CD4-positive, alpha-beta T cell (primary cell): ENCODE measurements at regions not wholly inside any gene's neighbourhood (a gene's known extent, or its start where the extent isn't known, plus 50 kb on each side); places are given as distances from the start of the nearest gene placed in this dataset.

Experiments used
- ATAC-seq: fragments of 200-7000 bp; cut with Tn5 transposase; one replicate; pipeline ENCODE4 v1.10.0; 2022; ENCODE audit warnings: mild to moderate bottlenecking; ENCODE audit not compliant: poor library complexity
- CTCF ChIA-PET: fragments of 350-600 bp; sonication (Branson Sonifier 250); formaldehyde crosslinking; loops from one replicate; lab custom pipeline; 2021; ENCODE audit warnings: antibody characterized with exemption, inconsistent platforms; lab: Charles Lee
- POLR2A ChIA-PET: fragments of 350-600 bp; sonication (Branson Sonifier 250); formaldehyde crosslinking; loops from one replicate; lab custom pipeline; 2021; ENCODE audit warnings: antibody characterized with exemption, inconsistent platforms; lab: Charles Lee
- DNase-seq, 14 experiments: peaks; one replicate each; pipeline ENCODE4 v3.0.0-alpha.2; 2013 to 2020; ENCODE audit warnings: mixed read lengths in 2 of 14
- H3K27ac ChIP-seq, 2 donors: one replicate each; pipeline versions ENCODE4 v1.5.1 to v1.7.0; 2013; ENCODE audit warnings: low read length in 2 of 2, low read depth in 1 of 2, mild to moderate bottlenecking in 1 of 2
- H3K27me3 ChIP-seq, 2 experiments: 1 replicate in 1 of 2; 2 replicates in 1 of 2; pipeline versions ENCODE4 v1.6.1 to v1.7.0; 2013; ENCODE audit warnings: low read length in 2 of 2, control low read depth in 1 of 2, mild to moderate bottlenecking in 1 of 2, moderate library complexity in 1 of 2; ENCODE audit not compliant: insufficient read depth in 2 of 2, control insufficient read depth in 1 of 2
- H3K36me3 ChIP-seq: one replicate; pipeline ENCODE4 v1.6.1; 2013; ENCODE audit warnings: low read length, control low read depth; ENCODE audit not compliant: insufficient read depth
- H3K4me1 ChIP-seq: one replicate; pipeline ENCODE4 v1.6.1; 2013; ENCODE audit warnings: low read length, control low read depth; ENCODE audit not compliant: insufficient read depth
- H3K4me3 ChIP-seq: one replicate; pipeline ENCODE4 v1.5.1; 2013; ENCODE audit warnings: mild to moderate bottlenecking, low read length, moderate library complexity
- H3K9me3 ChIP-seq, 2 experiments: 1 replicate in 1 of 2; 2 replicates in 1 of 2; pipeline versions ENCODE4 v1.6.1 to v1.7.0; 2013; ENCODE audit warnings: low read length in 2 of 2, mild to moderate bottlenecking in 2 of 2, control low read depth in 1 of 2, moderate library complexity in 1 of 2; ENCODE audit not compliant: control insufficient read depth in 1 of 2, insufficient read depth in 1 of 2
- H3K27ac Mint-ChIP-seq: one replicate; pipeline ENCODE4 v1.8.0; 2020; ENCODE audit warnings: mixed read lengths
- H3K27me3 Mint-ChIP-seq: one replicate; pipeline ENCODE4 v1.8.0; 2021; ENCODE audit warnings: mixed read lengths
- H3K36me3 Mint-ChIP-seq: one replicate; pipeline ENCODE4 v1.8.0; 2021; ENCODE audit warnings: low read depth, mixed read lengths
- H3K4me1 Mint-ChIP-seq: one replicate; pipeline ENCODE4 v1.8.0; 2021; ENCODE audit warnings: low read depth, mixed read lengths
- H3K4me3 Mint-ChIP-seq: one replicate; pipeline ENCODE4 v1.8.0; 2020; ENCODE audit warnings: mild to moderate bottlenecking, mixed read lengths
- H3K9me3 Mint-ChIP-seq: one replicate; pipeline ENCODE4 v1.8.0; 2020; ENCODE audit warnings: mixed read lengths
- CTCF ChIP-seq: fragments of 200-600 bp; IDR thresholded peaks from one replicate; pipeline ENCODE4 v1.8.0; 2022; ENCODE audit warnings: antibody characterized with exemption, mild to moderate bottlenecking
- intact Hi-C, 2 experiments: fragments of 100-400 bp; cut with DNase I in 1 of 2; cut with micrococcal nuclease in 1 of 2; formaldehyde crosslinking; loops; one replicate each; pipeline versions ENCODE4 v1.15.1 to v1.9.0; 2023 to 2025; cut with DNase I, micrococcal nuclease

- Mint-ChIP-seq H3K4me3 (no peak overlapping the region), H3K27ac (no peak overlapping the region), H3K4me1 (no peaks in the 10 kb centered on the region), H3K27me3 (no peaks in the 10 kb centered on the region), H3K9me3 (peaks cover 3% of the 10 kb centered on the region), H3K36me3 (no peaks in the 10 kb centered on the region)
- Histone ChIP-seq H3K36me3 (no peaks in the 10 kb centered on the region), H3K27me3 (no peaks in the 10 kb centered on the region), H3K9me3 (peaks cover 0 to 13% of the 10 kb centered on the region in 2 experiments), H3K4me1 (peaks cover 4% of the 10 kb centered on the region), H3K27ac (no peak overlapping the region), H3K4me3 (no peak overlapping the region)
- intact Hi-C loops, result no loop called here
- ChIA-PET CTCF (no interaction called here), POLR2A (no interaction called here)
- no peak for DNase-seq
- no peak for ATAC-seq
- no peak for TF ChIP-seq CTCF
Measured at GRCh38 chr2:8505311-8505920, 176.4 kb upstream of the ID2 start.

GRCh38 chr2:8506746-8507145 lies 175.1 kb upstream of the ID2 start:
- ATAC-seq (no peak), DNase-seq (no peak)
- no peaks in the 10 kb centered on the region for H3K36me3 Mint-ChIP-seq
- H3K4me3 Mint-ChIP-seq, result no peak overlapping the region
- H3K27me3 Mint-ChIP-seq, result no peaks in the 10 kb centered on the region
- H3K4me3 ChIP-seq, result no peak overlapping the region
- H3K36me3 ChIP-seq, result no peaks in the 10 kb centered on the region
- H3K9me3 ChIP-seq, result peaks cover 0 to 20% of the 10 kb centered on the region in 2 experiments
- peaks cover 2% of the 10 kb centered on the region for H3K4me1 ChIP-seq
- TF ChIP-seq CTCF, result no peak
- H3K4me1 Mint-ChIP-seq, result no peaks in the 10 kb centered on the region
- no peak overlapping the region for H3K27ac ChIP-seq
- no peaks in the 10 kb centered on the region for H3K27me3 ChIP-seq
- no peak overlapping the region for H3K27ac Mint-ChIP-seq
- ChIA-PET POLR2A (no interaction called here), CTCF (no interaction called here)
- peaks cover 3% of the 10 kb centered on the region for H3K9me3 Mint-ChIP-seq
- intact Hi-C loops, result no loop called here

- POLR2A ChIA-PET, result no interaction called here
- ATAC-seq (no peak), DNase-seq (no peak)
- H3K36me3 Mint-ChIP-seq, result no peaks in the 10 kb centered on the region
- H3K27me3 ChIP-seq, result no peaks in the 10 kb centered on the region
- H3K9me3 Mint-ChIP-seq, result peaks cover 5% of the 10 kb centered on the region
- H3K27me3 Mint-ChIP-seq, result no peaks in the 10 kb centered on the region
- intact Hi-C loops, result no loop called here
- no peak overlapping the region for H3K27ac ChIP-seq
- CTCF ChIA-PET, result no interaction called here
- H3K27ac Mint-ChIP-seq, result no peak overlapping the region
- H3K4me3 Mint-ChIP-seq, result no peak overlapping the region
- H3K4me1 ChIP-seq, result peaks cover 10% of the 10 kb centered on the region
- H3K36me3 ChIP-seq, result no peaks in the 10 kb centered on the region
- peaks cover 0 to 31% of the 10 kb centered on the region in 2 experiments for H3K9me3 ChIP-seq
- no peak for TF ChIP-seq CTCF
- H3K4me1 Mint-ChIP-seq, result no peaks in the 10 kb centered on the region
- no peak overlapping the region for H3K4me3 ChIP-seq
Measured at GRCh38 chr2:8508766-8509165, 173.1 kb upstream of the ID2 start.
